ENCODE measurements at regions not wholly inside any gene's neighbourhood (a gene's known extent, or its start where the extent isn't known, plus 50 kb on each side); places are given as distances from the start of the nearest gene placed in this dataset.
"Not testable (repeated sequence)": the region's sequence is repeated elsewhere in the genome, so short reads cannot be mapped to it uniquely, and the experiment has no call there.

DNA sequence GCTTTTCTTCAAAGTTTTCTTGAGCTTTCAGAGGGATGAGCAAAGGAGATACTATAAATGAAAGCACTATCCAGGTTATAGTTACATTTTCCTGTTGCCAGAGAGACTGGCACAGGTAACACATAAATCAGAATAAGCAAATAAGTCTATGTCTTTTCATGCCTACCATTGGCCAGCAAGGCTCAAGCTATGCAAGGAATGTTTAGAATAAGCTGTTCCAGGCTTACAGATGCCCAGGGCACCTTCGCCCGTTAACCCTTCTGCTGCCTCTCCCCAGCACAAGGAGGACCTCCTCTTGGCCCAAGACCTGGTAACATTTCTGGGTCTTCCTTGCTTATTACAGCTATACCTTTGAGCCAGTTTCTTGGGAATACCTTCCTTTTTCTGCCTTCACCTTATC lies 233.7 kb upstream of the MEIS1 start:
- Histone ChIP-seq H3K27me3 (ENCODE audit: control insufficient read depth, insufficient read depth, low read length) (no peaks in the 10 kb centered on the region), H3K36me3 (ENCODE audit: control insufficient read depth, insufficient read depth, low read length) (no peaks in the 10 kb centered on the region), H3K4me3 (ENCODE audit: low read depth, low read length) (no peak overlapping the region), H3K9me3 (ENCODE audit: control insufficient read depth, insufficient read depth, low read length) (peaks cover 6% of the 10 kb centered on the region), H3K9ac (ENCODE audit: low read depth, low read length) (no peak overlapping the region), H3K4me1 (ENCODE audit: control insufficient read depth, insufficient read depth, low read length) (no peaks in the 10 kb centered on the region)

DNA sequence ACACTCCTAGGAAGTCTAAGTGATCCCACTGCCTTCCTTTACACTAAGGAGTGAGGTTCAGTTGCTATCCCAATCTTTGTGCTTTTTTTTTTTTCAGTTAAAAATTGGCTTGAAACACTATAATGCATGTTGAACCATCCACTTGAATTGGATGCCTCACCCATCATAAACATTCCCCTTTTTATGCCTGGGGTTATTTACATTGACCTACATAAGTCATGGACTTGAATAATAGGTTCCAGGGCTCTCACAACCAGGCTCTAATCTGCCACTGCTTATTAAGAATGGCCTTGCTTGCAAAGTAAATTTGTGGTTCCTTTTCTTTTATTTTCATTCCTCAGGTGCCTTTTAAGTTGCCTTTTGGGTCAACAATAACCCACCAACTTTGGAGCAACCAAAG lies 236.1 kb upstream of the MEIS1 start:
- no peaks in the 10 kb centered on the region for H3K4me1 ChIP-seq (ENCODE audit: control insufficient read depth, insufficient read depth, low read length)
- H3K4me3 ChIP-seq (ENCODE audit: low read depth, low read length), result no peak overlapping the region
- no peaks in the 10 kb centered on the region for H3K9me3 ChIP-seq (ENCODE audit: control insufficient read depth, insufficient read depth, low read length)
- H3K9ac ChIP-seq (ENCODE audit: low read depth, low read length), result no peak overlapping the region
- no peaks in the 10 kb centered on the region for H3K27me3 ChIP-seq (ENCODE audit: control insufficient read depth, insufficient read depth, low read length)
- H3K36me3 ChIP-seq (ENCODE audit: control insufficient read depth, insufficient read depth, low read length), result no peaks in the 10 kb centered on the region

DNA sequence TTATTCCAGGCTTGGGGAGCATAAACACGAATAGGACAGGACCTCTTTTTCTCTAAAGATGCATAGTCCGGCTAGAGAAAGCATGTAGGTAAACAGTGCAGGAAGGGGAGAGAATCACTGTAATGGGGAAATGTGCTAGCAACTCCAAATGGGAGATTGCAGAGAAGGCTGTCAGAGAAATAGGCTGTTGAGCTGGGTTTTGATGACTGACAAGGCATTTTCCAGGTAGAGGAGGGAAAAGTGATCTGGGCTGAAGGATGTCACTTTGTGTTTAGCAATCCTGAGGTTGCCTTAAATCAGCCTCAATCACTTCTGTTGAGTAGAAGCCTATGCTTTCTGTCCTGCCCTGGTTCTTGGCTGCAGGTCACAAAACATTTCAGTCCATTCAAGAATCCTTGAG lies 242.0 kb upstream of the MEIS1 start:
- Histone ChIP-seq H3K36me3 (ENCODE audit: control insufficient read depth, insufficient read depth, low read length) (no peaks in the 10 kb centered on the region), H3K27me3 (ENCODE audit: control insufficient read depth, insufficient read depth, low read length) (no peaks in the 10 kb centered on the region), H3K4me3 (ENCODE audit: low read depth, low read length) (no peak overlapping the region), H3K9me3 (ENCODE audit: control insufficient read depth, insufficient read depth, low read length) (no peaks in the 10 kb centered on the region), H3K4me1 (ENCODE audit: control insufficient read depth, insufficient read depth, low read length) (peaks cover 4% of the 10 kb centered on the region), H3K9ac (ENCODE audit: low read depth, low read length) (no peak overlapping the region)

DNA sequence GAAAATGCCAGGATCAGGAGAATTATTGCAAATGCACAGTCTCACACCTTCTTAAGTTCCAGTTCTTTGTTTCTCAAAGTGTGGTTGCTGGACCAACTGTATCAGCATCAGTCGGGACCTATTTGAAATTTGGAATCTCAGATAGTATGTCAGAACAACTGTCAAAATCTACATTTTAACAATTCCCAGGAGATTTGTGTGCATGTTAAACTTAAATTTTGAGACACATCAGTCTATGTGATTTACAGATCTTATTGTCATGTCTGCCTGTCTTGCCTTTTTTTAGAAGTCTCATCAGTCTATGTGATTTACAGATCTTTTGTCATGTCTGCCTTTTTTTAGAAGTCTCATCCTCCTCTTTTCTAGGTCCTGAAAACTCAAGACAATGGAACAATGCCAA lies 243.6 kb upstream of the MEIS1 start:
- Histone ChIP-seq H3K4me3 (ENCODE audit: low read depth, low read length) (no peak overlapping the region), H3K9ac (ENCODE audit: low read depth, low read length) (no peak overlapping the region), H3K4me1 (ENCODE audit: control insufficient read depth, insufficient read depth, low read length) (peaks cover 4% of the 10 kb centered on the region), H3K9me3 (ENCODE audit: control insufficient read depth, insufficient read depth, low read length) (no peaks in the 10 kb centered on the region), H3K27me3 (ENCODE audit: control insufficient read depth, insufficient read depth, low read length) (no peaks in the 10 kb centered on the region), H3K36me3 (ENCODE audit: control insufficient read depth, insufficient read depth, low read length) (no peaks in the 10 kb centered on the region)

DNA sequence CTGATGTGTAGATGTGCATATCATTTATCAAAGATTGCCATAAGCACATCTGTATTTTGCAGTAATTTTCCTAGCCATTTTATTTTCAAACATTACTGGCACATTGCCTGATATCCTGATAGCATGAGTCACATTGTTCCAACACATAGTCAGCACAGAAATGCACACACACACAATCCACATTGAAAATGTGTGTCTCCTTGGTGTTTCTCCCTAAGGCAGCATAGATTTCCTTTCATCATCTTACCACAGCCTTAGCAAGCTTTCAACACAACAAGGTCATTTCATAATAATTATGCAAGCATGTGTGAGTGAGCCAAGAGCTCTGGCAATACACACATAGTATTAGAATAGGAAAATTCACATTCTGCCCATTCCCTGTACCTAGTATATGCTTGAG lies 245.4 kb upstream of the MEIS1 start:
- H3K9ac ChIP-seq (ENCODE audit: low read depth, low read length), result no peak overlapping the region
- no peak overlapping the region for H3K4me3 ChIP-seq (ENCODE audit: low read depth, low read length)
- no peaks in the 10 kb centered on the region for H3K9me3 ChIP-seq (ENCODE audit: control insufficient read depth, insufficient read depth, low read length)
- no peaks in the 10 kb centered on the region for H3K36me3 ChIP-seq (ENCODE audit: control insufficient read depth, insufficient read depth, low read length)
- H3K4me1 ChIP-seq (ENCODE audit: control insufficient read depth, insufficient read depth, low read length), result peaks cover 4% of the 10 kb centered on the region
- H3K27me3 ChIP-seq (ENCODE audit: control insufficient read depth, insufficient read depth, low read length), result no peaks in the 10 kb centered on the region

DNA sequence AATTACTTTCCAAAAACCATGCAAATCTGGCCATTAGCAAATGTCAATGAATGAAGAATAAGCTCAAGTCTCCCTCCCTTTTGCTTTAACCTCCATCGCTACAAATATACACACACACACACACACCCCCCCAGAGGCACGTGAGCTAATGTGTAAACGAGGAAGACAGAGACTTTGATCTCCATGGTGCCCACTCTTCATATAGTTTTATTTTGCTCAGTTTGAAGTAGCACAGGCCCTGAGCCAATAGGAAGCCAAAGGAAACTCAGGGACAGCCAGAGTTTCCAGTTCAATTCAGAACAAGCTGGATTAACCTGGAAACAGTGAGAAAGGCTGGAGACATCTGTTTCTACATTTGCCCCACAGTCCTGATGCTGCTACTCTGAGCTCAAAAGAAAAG lies 248.4 kb upstream of the MEIS1 start:
- H3K36me3 ChIP-seq (ENCODE audit: control insufficient read depth, insufficient read depth, low read length), result no peaks in the 10 kb centered on the region
- no peak overlapping the region for H3K9ac ChIP-seq (ENCODE audit: low read depth, low read length)
- no peak overlapping the region for H3K4me3 ChIP-seq (ENCODE audit: low read depth, low read length)
- no peaks in the 10 kb centered on the region for H3K27me3 ChIP-seq (ENCODE audit: control insufficient read depth, insufficient read depth, low read length)
- H3K4me1 ChIP-seq (ENCODE audit: control insufficient read depth, insufficient read depth, low read length), result peaks cover 4% of the 10 kb centered on the region
- no peaks in the 10 kb centered on the region for H3K9me3 ChIP-seq (ENCODE audit: control insufficient read depth, insufficient read depth, low read length)

DNA sequence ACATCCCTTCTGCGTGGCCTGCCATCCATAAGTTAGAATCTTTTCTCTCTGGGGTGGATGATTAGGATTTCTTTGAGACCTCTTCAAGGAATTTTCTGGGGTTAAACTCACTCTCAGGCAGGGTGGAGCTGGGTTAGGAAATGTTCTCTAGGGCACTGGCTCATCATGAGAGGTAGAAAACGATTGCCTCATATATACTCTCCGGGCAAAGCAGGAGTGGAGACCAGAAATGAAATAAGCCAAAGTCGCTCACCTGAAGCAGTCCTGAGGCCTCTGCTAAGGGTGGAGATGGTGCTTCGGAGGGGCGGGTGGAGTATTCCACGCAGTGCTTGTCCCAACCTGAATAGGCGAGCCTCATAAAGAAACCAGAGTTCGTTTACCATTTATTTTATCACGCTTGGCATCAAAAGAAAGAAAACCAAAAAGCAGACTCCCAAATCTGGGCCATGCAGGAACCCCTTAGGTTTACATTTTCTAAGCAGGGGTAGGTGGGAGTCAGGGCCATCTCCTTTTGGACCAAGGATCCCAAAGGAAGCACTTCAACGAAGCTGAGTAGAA lies 249.3 kb upstream of the MEIS1 start:
- Histone ChIP-seq H3K9ac (ENCODE audit: low read depth, low read length) (no peak overlapping the region), H3K9me3 (ENCODE audit: control insufficient read depth, insufficient read depth, low read length) (no peaks in the 10 kb centered on the region), H3K4me1 (ENCODE audit: control insufficient read depth, insufficient read depth, low read length) (no peaks in the 10 kb centered on the region), H3K27me3 (ENCODE audit: control insufficient read depth, insufficient read depth, low read length) (no peaks in the 10 kb centered on the region), H3K36me3 (ENCODE audit: control insufficient read depth, insufficient read depth, low read length) (no peaks in the 10 kb centered on the region), H3K4me3 (ENCODE audit: low read depth, low read length) (no peak overlapping the region)

DNA sequence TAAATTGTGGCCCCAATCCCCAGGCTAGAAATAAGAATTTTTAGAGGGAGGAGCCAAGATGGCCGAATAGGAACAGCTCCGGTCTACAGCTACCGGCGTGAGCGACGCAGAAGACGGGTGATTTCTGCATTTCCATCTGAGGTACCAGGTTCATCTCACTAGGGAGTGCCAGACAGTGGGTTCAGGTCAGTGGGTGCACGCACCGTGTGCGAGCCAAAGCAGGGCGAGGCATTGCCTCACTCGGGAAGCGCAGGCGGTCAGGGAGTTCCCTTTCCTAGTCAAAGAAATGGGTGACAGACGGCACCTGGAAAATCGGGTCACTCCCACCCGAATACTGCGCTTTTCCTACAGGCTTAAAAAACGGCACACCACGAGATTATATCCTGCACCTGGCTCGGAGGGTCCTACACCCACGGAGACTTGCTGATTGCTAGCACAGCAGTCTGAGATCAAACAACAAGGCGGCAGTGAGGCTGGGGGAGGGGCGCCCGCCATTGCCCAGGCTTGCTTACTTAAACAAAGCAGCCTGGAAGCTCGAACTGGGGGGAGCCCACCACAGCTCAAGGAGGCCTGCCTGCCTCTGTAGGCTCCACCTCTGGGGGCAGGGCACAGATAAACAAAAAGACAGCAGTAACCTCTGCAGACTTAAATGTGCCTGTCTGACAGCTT lies 257.7 kb upstream of the MEIS1 start:
- not testable (repeated sequence) for H3K4me1 ChIP-seq (ENCODE audit: control insufficient read depth, insufficient read depth, low read length); H3K9ac ChIP-seq (ENCODE audit: low read depth, low read length); H3K27me3 ChIP-seq (ENCODE audit: control insufficient read depth, insufficient read depth, low read length); H3K4me3 ChIP-seq (ENCODE audit: low read depth, low read length); H3K36me3 ChIP-seq (ENCODE audit: control insufficient read depth, insufficient read depth, low read length); H3K9me3 ChIP-seq (ENCODE audit: control insufficient read depth, insufficient read depth, low read length)

DNA sequence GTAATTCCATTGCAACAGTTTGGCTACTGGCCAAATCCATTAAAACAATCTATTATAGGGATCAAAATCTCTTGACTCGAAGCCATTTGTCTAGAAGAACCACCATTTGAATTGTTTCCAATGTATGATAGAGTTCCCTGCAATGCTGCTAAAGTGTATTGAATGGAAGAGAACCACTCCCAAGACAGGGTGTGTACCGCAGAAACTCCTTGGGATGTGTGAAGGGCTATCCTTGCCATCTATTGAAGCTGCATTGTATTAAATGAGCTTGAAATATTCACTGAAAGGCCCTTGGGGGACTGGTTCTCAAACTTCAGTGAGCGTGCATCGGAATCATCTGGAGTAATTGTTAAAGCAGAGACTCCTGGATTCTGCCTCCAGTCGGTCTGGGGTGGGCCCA lies 260.4 kb upstream of the MEIS1 start:
- no peaks in the 10 kb centered on the region for H3K36me3 ChIP-seq (ENCODE audit: control insufficient read depth, insufficient read depth, low read length)
- no peaks in the 10 kb centered on the region for H3K9me3 ChIP-seq (ENCODE audit: control insufficient read depth, insufficient read depth, low read length)
- no peak overlapping the region for H3K9ac ChIP-seq (ENCODE audit: low read depth, low read length)
- no peaks in the 10 kb centered on the region for H3K27me3 ChIP-seq (ENCODE audit: control insufficient read depth, insufficient read depth, low read length)
- no peaks in the 10 kb centered on the region for H3K4me1 ChIP-seq (ENCODE audit: control insufficient read depth, insufficient read depth, low read length)
- no peak overlapping the region for H3K4me3 ChIP-seq (ENCODE audit: low read depth, low read length)

DNA sequence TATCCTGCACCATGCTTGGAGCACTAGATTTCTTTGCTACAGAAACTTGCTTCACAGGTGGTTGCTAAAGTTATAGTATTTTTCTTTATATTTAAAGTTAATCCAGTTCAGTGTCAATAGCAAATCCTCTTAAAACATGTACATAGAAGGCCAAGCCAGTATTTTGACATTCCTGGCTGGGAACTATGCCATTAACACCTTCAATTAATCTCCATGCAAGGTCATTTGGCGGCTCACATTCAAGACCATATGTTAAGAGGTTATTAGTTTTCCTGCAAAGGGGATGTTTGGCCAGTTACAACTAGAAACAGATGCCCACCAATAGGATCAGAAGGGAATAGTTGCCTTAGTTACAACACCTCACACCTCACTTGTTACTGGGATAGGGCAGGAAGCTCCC lies 261.3 kb upstream of the MEIS1 start:
- Histone ChIP-seq H3K4me3 (ENCODE audit: low read depth, low read length) (no peak overlapping the region), H3K9me3 (ENCODE audit: control insufficient read depth, insufficient read depth, low read length) (no peaks in the 10 kb centered on the region), H3K36me3 (ENCODE audit: control insufficient read depth, insufficient read depth, low read length) (no peaks in the 10 kb centered on the region), H3K27me3 (ENCODE audit: control insufficient read depth, insufficient read depth, low read length) (no peaks in the 10 kb centered on the region), H3K9ac (ENCODE audit: low read depth, low read length) (no peak overlapping the region), H3K4me1 (ENCODE audit: control insufficient read depth, insufficient read depth, low read length) (no peaks in the 10 kb centered on the region)

DNA sequence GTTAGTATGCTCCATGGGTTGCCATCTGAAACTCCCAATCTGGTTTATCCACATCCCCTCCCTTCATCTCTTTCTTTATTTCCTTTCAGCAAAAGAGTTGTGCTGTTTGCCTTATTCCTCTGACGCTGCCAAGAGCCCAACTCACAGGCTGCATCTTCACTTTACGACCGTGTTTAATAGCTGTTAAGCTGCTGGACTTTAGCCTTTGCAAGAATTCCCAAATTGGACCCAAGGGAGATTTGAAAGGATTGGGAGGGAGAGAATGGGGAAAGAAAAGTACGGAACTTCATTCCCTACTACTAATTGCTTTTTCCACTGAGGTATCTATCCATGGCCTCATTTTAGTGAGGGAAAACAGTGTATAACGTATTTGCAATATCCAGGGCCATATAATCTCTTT lies 263.4 kb upstream of the MEIS1 start:
- Histone ChIP-seq H3K27me3 (ENCODE audit: control insufficient read depth, insufficient read depth, low read length) (no peaks in the 10 kb centered on the region), H3K9ac (ENCODE audit: low read depth, low read length) (no peak overlapping the region), H3K9me3 (ENCODE audit: control insufficient read depth, insufficient read depth, low read length) (no peaks in the 10 kb centered on the region), H3K36me3 (ENCODE audit: control insufficient read depth, insufficient read depth, low read length) (no peaks in the 10 kb centered on the region), H3K4me3 (ENCODE audit: low read depth, low read length) (no peak overlapping the region), H3K4me1 (ENCODE audit: control insufficient read depth, insufficient read depth, low read length) (no peaks in the 10 kb centered on the region)

DNA sequence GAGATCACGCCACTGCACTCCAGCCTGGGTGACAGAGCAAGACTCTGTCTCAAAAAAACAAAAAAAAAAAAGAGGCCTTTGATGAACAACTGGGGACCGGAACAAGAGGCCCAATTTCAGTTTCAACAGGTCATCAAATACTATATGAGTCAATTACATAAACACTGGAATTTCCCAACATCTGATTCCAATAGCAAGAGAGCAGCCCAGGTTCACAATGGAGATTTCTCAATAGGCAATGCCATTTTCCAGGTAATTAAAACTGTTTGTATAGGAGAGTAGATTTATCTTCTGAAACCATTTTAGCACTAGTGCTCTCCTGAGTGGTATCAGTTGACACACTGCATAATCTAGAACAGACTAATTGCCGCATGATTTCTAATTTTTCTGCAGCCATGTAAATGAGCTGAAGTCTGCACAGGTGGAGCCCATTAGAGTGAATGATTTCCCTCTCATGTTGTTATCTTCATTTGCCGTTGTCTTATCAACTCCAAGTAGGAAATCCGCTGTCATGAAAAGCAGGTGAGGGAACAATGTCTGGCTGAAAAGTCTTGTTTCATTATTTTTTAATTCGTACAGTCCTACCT lies 264.1 kb upstream of the MEIS1 start:
- Histone ChIP-seq H3K9ac (ENCODE audit: low read depth, low read length) (no peak overlapping the region), H3K36me3 (ENCODE audit: control insufficient read depth, insufficient read depth, low read length) (no peaks in the 10 kb centered on the region), H3K9me3 (ENCODE audit: control insufficient read depth, insufficient read depth, low read length) (no peaks in the 10 kb centered on the region), H3K4me3 (ENCODE audit: low read depth, low read length) (no peak overlapping the region), H3K4me1 (ENCODE audit: control insufficient read depth, insufficient read depth, low read length) (no peaks in the 10 kb centered on the region), H3K27me3 (ENCODE audit: control insufficient read depth, insufficient read depth, low read length) (no peaks in the 10 kb centered on the region)
